ENCODE measurements at regions not wholly inside any gene's neighbourhood (a gene's known extent, or its start where the extent isn't known, plus 50 kb on each side); places are given as distances from the start of the nearest gene placed in this dataset.
"Not testable (repeated sequence)": the region's sequence is repeated elsewhere in the genome, so short reads cannot be mapped to it uniquely, and the experiment has no call there.

DNA sequence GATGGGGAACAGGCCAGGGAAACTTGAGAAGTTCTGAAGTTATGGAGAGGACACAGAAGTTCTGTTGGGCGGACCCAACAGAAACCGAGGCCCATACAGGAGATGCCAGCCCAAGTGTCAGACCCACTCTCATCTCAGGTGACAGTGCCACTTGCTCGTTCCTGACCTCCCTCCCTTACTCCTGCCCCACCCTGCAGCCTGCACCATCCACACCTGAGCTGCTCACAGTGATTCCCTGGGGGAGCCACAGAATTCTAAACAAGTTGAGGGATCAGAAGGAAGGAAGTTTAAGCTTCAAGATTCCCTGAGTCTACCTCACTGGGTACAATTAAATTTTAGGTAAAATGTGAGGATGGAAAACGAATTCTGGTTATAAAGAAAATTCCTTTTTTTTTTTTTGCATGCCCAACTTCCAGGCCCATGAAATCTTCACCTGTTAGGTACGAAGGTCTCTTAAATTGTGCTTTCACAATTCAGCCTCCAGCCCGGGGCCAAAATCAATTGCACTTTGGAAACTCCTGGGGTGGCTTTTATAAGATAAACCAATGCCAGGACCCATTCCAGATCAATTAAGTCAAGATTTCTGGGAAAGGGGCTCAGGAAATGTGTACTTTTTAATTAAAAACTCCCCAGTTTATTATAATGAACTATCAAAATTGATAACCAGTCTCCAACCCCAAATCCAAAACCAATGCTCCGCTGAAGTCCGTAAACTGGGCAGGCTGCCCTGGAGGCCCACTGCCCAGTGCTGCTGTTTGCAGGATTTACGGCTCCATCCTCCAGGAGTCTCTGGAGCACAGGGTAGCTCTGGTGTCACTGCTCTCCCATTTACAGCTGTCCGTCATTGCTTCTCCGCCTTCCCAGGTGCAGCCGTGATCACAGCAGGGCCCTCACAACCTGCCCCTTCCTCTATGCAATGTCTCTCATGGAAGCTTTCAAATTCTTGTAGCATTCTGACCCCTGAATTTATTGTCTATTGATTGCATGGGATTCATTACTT is 643.5 kb downstream of the UQCRFS1 start:
- Mint-ChIP-seq H3K27ac (no peak overlapping the region), H3K4me3 (no peak overlapping the region), H3K27me3 (no peaks in the 10 kb centered on the region), H3K9me3 (ENCODE audit: low read depth) (peaks cover 9% of the 10 kb centered on the region), H3K36me3 (no peaks in the 10 kb centered on the region), H3K4me1 (no peaks in the 10 kb centered on the region)
- no peak for DNase-seq
- no peak for ATAC-seq
- CTCF ChIA-PET = no interaction called here

DNA sequence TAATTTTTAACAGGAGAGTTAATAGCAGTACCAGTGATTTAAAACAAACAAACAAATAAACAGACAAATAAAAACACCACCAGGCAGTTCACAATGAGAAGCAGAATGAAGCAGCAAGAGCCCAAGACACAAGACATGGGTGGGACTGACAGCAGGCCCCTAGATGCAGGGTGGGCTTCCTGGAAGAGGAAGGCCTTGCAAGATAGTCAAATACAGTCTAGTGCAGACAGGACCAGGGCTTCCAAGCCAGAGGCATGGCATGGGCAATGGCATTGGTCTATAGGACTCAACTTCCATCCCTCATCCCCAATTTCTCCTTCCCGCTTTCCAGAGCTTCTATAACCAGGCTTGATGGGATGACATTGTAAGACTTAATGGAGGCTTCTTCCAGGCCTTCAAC is 645.1 kb downstream of the UQCRFS1 start:
- peaks cover 9% of the 10 kb centered on the region for H3K9me3 Mint-ChIP-seq (ENCODE audit: low read depth)
- no peak overlapping the region for H3K27ac Mint-ChIP-seq
- H3K27me3 Mint-ChIP-seq = no peaks in the 10 kb centered on the region
- CTCF ChIA-PET = no interaction called here
- H3K4me1 Mint-ChIP-seq = no peaks in the 10 kb centered on the region
- no peak for ATAC-seq
- no peaks in the 10 kb centered on the region for H3K36me3 Mint-ChIP-seq
- DNase-seq = no peak
- H3K4me3 Mint-ChIP-seq = no peak overlapping the region

DNA sequence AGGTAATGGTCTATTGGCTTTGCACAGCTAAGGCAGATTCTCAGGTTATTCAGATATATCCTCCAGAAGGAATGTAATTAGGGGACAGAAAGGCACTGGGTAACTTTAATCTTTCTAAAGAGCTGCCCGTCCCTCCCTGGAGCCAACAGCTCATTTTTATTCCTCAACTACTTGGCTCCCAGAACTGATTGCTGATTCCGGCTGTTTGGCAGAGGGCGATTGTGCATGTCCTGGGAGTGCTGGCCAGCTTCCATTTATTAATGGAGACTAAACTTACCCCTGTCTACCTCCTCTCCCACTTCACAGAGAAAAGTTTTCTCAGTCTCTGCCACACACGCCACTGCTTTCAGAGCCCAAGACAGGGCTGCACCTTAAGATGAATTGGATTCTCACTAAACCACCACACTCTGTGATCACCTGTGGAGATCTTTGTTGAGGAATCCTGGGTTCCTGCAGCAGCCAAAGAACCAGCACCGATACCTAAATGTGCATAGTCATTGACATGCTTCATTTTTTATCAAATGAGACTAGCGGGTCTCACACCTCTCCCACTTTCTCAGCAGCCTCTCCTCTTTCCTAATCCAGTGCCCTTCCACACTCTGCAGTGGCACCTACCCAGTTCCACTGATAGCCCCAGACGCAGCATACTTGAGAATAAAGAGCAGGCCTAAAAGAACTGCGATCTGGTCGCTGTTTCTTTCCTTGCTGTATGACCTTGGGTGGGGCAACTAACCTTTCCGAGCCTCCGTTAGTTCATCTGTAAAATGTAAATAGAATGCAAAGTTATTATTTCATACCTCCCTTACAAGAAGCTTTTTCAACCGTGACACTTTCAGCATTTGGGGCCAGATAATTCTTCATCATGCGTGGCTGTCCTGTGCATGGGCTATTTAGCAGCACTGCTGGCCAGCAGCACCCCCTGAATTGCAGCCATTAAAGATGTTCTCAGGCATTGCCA is 648.7 kb downstream of the UQCRFS1 start:
- Mint-ChIP-seq H3K36me3 (no peaks in the 10 kb centered on the region), H3K4me3 (no peak overlapping the region), H3K27ac (no peak overlapping the region), H3K9me3 (ENCODE audit: low read depth) (peaks cover 7% of the 10 kb centered on the region), H3K4me1 (no peaks in the 10 kb centered on the region), H3K27me3 (no peaks in the 10 kb centered on the region)
- DNase-seq (no peak), ATAC-seq (no peak)
- CTCF ChIA-PET = no interaction called here

DNA sequence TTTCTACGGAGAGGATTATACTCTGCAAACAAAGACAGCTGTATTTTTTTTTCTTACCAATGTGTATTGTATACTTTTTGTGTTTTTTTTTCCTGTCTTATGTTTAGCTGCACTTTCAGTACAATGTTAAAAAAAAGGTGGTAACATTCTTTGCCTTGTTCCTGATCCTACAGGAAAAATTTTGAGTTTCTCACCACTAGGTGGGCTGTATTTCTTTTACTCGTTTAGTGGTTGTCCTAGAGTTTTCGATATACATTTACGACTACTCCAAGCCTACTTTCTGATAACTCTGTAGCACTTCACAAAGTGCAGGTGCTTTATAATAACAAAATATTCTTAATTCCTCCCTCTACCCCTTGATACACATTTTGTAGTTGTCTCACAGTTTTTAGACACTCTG is 652.2 kb downstream of the UQCRFS1 start:
- no peak for ATAC-seq
- no peak overlapping the region for H3K27ac Mint-ChIP-seq
- CTCF ChIA-PET = no interaction called here
- no peaks in the 10 kb centered on the region for H3K27me3 Mint-ChIP-seq
- no peak for DNase-seq
- H3K4me3 Mint-ChIP-seq = no peak overlapping the region
- H3K4me1 Mint-ChIP-seq = no peaks in the 10 kb centered on the region
- H3K9me3 Mint-ChIP-seq (ENCODE audit: low read depth) = peaks cover 3% of the 10 kb centered on the region
- H3K36me3 Mint-ChIP-seq = no peaks in the 10 kb centered on the region

DNA sequence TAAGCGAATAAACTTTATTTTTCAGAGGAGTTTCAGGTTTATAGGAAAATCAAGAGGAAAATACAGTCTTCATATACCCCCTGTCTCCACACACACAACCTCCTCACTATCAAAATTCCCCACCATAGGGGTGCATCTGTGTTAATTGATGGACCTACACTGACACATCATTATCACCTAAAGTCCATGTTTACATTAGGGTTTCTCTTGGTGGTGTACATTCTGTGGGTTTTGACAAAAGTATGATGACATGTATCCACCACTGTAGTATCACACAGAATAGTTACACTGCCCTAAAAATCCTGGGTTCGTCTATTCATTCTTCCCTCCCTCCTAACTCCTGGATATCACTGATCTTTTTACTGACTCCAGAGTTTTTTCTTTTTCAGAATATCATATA is 654.2 kb downstream of the UQCRFS1 start:
- H3K27ac Mint-ChIP-seq = no peak overlapping the region
- peaks cover 7% of the 10 kb centered on the region for H3K9me3 Mint-ChIP-seq (ENCODE audit: low read depth)
- H3K36me3 Mint-ChIP-seq = no peaks in the 10 kb centered on the region
- no peak for DNase-seq
- no peak for ATAC-seq
- H3K4me3 Mint-ChIP-seq = no peak overlapping the region
- H3K4me1 Mint-ChIP-seq = no peaks in the 10 kb centered on the region
- CTCF ChIA-PET = no interaction called here
- H3K27me3 Mint-ChIP-seq = no peaks in the 10 kb centered on the region

DNA sequence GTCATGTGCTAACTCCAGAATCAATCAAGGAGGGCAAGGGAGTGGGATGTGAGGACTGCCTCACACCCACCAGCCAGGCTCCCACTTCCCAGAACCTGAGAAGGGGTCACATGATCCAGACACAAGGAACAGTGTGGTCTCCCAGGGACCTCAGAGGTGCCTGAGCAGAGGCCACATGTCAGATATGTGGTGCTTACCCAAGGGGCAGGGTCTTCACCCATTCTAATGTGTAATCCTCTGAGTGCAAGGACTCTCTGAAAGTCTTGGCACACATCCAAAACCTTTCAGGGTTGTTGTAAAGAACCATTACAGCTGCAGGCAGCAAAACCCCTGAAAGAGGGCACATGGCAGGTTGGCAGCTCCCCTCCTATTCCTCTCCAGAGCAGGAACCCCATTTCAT is 656.6 kb downstream of the UQCRFS1 start:
- peaks cover 7% of the 10 kb centered on the region for H3K9me3 Mint-ChIP-seq (ENCODE audit: low read depth)
- no peaks in the 10 kb centered on the region for H3K27me3 Mint-ChIP-seq
- ATAC-seq = no peak
- H3K27ac Mint-ChIP-seq = no peak overlapping the region
- no peaks in the 10 kb centered on the region for H3K36me3 Mint-ChIP-seq
- CTCF ChIA-PET = no interaction called here
- no peak overlapping the region for H3K4me3 Mint-ChIP-seq
- H3K4me1 Mint-ChIP-seq = no peaks in the 10 kb centered on the region
- DNase-seq = no peak

DNA sequence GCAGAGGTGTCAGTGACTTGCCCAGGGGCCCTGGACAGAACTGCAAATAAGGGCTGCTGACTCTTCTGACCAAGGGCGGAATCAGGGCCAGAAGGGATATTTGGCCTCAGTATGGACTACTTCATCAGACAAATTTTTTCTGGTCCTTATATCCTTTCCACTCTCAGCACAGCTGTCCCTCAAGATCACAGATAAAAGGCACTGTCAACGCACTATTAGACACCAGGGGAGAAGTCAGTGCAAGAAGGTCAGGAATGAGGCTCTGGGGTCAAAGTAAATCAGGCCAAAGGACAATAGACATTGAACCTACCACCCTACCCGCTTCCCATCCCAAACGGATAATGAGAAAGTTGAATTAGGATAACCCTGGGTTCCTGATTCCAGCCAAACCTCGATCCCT is 657.6 kb downstream of the UQCRFS1 start:
- Mint-ChIP-seq H3K27me3 (no peaks in the 10 kb centered on the region), H3K9me3 (ENCODE audit: low read depth) (peaks cover 10% of the 10 kb centered on the region), H3K4me1 (no peaks in the 10 kb centered on the region), H3K27ac (no peak overlapping the region), H3K36me3 (no peaks in the 10 kb centered on the region), H3K4me3 (no peak overlapping the region)
- CTCF ChIA-PET = no interaction called here
- ATAC-seq (no peak), DNase-seq (no peak)

DNA sequence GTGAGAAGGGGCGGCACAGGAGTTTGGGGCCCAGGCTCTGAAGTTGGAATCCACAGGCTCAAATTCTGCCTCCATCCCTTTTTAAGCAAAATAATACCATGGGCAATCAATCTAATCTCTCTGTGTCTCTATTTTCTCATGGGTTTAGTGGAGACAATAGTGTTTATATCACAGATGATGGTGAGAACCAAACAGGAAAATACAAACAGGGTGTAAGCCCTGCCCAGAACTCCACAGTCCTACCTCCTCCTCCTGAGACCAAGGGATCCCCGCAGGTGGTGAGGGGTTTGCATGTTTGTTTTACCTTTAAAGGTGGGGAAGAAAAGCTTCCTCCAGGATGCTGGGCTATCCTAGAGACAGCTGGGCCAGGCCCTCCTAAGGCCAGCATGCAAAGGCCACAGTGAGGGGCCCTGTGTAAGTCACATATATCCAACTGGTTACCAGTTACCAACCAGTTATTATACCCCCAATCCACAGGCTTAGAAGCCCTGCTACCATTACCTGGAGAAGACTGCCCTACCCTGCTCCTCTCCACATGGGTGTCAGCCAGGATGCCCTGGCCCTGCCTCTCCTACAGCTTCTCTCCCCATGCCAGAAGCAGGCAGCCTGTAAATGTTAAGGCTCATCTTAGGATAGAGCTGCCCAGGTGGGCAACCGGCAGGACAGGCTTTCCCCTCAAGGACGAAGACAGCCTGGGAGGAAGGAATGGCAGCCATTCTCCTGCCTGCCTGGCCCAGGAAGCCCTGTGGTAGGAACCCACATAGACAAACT is 658.4 kb downstream of the UQCRFS1 start:
- Mint-ChIP-seq H3K9me3 (ENCODE audit: low read depth) (peaks cover 10% of the 10 kb centered on the region), H3K27ac (no peak overlapping the region), H3K4me3 (no peak overlapping the region), H3K27me3 (no peaks in the 10 kb centered on the region), H3K36me3 (no peaks in the 10 kb centered on the region), H3K4me1 (no peaks in the 10 kb centered on the region)
- DNase-seq (no peak), ATAC-seq (no peak)
- CTCF ChIA-PET = no interaction called here

DNA sequence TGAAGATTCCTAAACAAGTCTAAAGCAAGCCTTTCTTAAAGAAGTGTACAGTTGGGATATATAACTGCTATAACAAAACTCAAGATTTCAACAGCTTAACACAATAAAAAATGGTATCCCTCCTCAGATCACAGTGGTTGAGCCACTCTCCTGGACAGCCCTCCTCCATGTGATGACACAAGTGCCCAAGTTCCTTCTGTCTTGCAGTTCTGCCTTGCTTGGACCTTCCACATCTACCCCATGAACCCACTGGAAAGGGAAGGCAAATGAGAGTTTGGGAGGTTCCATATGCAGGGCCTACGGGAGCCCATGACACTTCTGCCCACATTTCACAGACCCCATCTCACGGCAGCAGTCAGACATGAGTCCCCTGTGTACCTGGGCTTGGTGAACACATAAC is 659.2 kb downstream of the UQCRFS1 start:
- Mint-ChIP-seq H3K4me1 (no peaks in the 10 kb centered on the region), H3K9me3 (ENCODE audit: low read depth) (peaks cover 10% of the 10 kb centered on the region), H3K27ac (no peak overlapping the region), H3K36me3 (no peaks in the 10 kb centered on the region), H3K4me3 (no peak overlapping the region), H3K27me3 (no peaks in the 10 kb centered on the region)
- DNase-seq (no peak), ATAC-seq (no peak)
- CTCF ChIA-PET = no interaction called here

DNA sequence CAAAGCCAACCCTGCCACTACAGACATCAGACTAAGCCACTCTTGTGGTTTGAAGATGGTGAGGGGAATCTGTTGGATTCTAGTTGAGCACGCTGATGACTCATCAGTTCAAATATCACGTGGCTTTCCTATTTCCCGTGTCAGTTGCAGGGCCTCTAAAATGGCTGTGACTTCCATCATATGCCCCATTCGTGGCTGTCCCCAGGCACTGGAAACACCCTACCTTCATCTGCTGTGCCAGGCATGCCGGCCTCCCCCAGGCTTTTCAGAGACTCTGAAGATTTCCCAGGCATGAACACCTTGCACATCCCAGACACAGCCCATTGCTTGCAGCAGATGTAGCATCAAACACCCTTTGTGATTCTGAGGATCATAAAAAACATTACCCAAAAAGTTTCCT is 659.9 kb downstream of the UQCRFS1 start:
- no peak overlapping the region for H3K27ac Mint-ChIP-seq
- H3K4me1 Mint-ChIP-seq = no peaks in the 10 kb centered on the region
- ATAC-seq = no peak
- H3K9me3 Mint-ChIP-seq (ENCODE audit: low read depth) = peaks cover 12% of the 10 kb centered on the region
- no peak for DNase-seq
- H3K36me3 Mint-ChIP-seq = no peaks in the 10 kb centered on the region
- CTCF ChIA-PET = no interaction called here
- no peak overlapping the region for H3K4me3 Mint-ChIP-seq
- no peaks in the 10 kb centered on the region for H3K27me3 Mint-ChIP-seq

DNA sequence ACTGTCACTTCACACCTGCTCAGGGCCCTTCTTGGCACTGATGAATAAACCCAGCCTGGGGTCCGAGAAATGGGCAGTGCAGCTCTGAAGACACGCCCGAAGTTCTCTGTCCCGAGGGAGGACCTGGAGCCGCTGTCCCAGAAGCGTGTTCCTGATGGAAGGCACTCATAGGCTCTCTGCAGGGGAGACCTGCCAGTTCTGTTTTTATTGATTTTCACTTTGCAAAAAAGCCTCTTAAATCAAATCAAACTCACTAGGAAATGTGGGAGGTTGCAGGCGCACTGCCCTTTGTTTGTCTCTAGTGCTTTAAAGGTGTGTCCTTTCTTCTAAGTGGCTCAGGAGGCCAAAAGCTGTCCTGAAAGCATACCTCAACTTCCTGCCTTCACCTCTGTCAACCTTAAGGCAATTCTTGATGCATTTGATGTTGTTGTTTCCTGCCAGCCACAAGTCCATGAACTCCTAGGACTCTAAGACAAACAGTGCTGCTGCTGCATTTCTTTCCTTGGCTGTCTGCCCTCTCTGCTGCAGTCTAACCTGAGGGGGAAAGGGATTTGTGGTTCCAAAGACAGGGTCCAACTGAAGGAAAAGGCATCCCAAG is 663.2 kb downstream of the UQCRFS1 start:
- H3K9me3 Mint-ChIP-seq (ENCODE audit: low read depth) = peaks cover 10% of the 10 kb centered on the region
- no peak overlapping the region for H3K4me3 Mint-ChIP-seq
- no peak overlapping the region for H3K27ac Mint-ChIP-seq
- ATAC-seq = no peak
- no peaks in the 10 kb centered on the region for H3K36me3 Mint-ChIP-seq
- no peaks in the 10 kb centered on the region for H3K4me1 Mint-ChIP-seq
- H3K27me3 Mint-ChIP-seq = no peaks in the 10 kb centered on the region
- CTCF ChIA-PET = no interaction called here
- DNase-seq = no peak

DNA sequence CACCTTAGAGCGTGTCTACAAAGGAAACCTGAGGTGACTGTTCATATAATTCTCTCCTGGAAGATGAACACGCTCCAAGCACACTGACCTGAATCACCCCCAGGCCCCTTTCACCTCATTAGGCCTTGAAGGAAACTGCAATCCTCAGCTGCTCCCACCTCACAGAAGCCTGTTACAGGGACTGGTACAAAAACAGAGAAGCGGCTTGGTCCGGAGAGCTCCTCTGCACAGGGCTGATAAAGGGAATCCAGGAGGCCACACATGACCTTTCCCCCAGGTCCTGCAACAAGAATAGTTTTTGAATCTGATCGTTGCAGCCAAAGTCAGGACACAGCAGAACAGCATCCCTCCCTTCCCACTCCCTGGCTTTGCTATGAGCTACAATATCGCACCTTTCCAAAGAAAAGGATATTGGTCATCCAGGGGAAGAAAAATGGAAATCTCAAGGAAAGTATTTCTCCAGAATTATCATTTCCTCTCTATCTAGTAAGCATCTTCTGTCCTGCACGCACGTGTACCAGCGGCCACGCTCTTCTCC is 666.7 kb downstream of the UQCRFS1 start:
- no peaks in the 10 kb centered on the region for H3K27me3 Mint-ChIP-seq
- H3K36me3 Mint-ChIP-seq = no peaks in the 10 kb centered on the region
- ATAC-seq (no peak), DNase-seq (no peak)
- no peak overlapping the region for H3K27ac Mint-ChIP-seq
- CTCF ChIA-PET = no interaction called here
- H3K9me3 Mint-ChIP-seq (ENCODE audit: low read depth) = peaks cover 10% of the 10 kb centered on the region
- H3K4me1 Mint-ChIP-seq = no peaks in the 10 kb centered on the region
- no peak overlapping the region for H3K4me3 Mint-ChIP-seq

DNA sequence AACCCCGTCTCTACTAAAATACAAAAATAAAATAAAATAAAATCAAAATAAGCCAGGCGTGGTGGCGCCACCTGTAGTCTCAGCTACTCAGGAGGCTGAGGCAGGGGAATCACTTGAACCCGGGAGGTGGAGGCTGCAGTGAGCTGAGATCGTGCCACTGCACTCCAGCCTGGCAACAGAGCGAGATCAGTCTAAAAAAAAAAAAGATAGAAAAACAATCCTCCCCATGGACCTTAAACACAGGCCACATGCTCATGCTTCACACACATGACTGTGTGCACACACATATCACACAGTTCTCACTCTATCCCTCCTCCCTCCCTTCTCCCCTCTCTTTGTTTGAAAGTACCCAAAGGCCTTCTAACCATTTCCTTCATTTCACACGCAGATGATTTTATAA is 667.6 kb downstream of the UQCRFS1 start:
- H3K4me3 Mint-ChIP-seq; H3K27ac Mint-ChIP-seq; ATAC-seq; H3K27me3 Mint-ChIP-seq; H3K9me3 Mint-ChIP-seq (ENCODE audit: low read depth); DNase-seq; H3K36me3 Mint-ChIP-seq; H3K4me1 Mint-ChIP-seq: not testable (repeated sequence)
- CTCF ChIA-PET = interaction anchor here (0.7 kb wide), 1 partner anchor 168 kb away, joined by 3 read pairs; no protein-coding TSS in a partner anchor
